Lung (tissue), 11 donors: ENCODE measurements at regions not wholly inside any gene's neighbourhood (a gene's known extent, or its start where the extent isn't known, plus 50 kb on each side); places are given as distances from the start of the nearest gene placed in this dataset.

ENCODE experiments used
- ATAC-seq: fragments of 200-7000 bp; cut with Tn5 transposase; one replicate; pipeline ENCODE4 v1.9.1; 2020; ENCODE audit warnings: moderate number of reproducible peaks; ENCODE audit not compliant: insufficient read depth, low FRiP score
- DNase-seq, 3 donors: peaks; one replicate each; pipeline ENCODE4 v3.0.0-alpha.2; 2013 to 2017
- H3K27ac ChIP-seq, 2 donors: one replicate each; pipeline ENCODE4 v1.5.1; 2013; ENCODE audit warnings: mild to moderate bottlenecking in 2 of 2, moderate library complexity in 2 of 2, control low read depth in 1 of 2, inconsistent platforms in 1 of 2, low read depth in 1 of 2, low read length in 1 of 2
- H3K27me3 ChIP-seq, 3 donors: one replicate each; pipeline ENCODE4 v1.5.1; 2013; ENCODE audit warnings: low read length in 2 of 3; ENCODE audit not compliant: control insufficient read depth in 3 of 3, insufficient read depth in 3 of 3
- H3K36me3 ChIP-seq, 4 donors: one replicate each; pipeline ENCODE4 v1.5.1; 2013; ENCODE audit warnings: low read length in 4 of 4, mild to moderate bottlenecking in 1 of 4, moderate library complexity in 1 of 4; ENCODE audit not compliant: control insufficient read depth in 4 of 4, insufficient read depth in 4 of 4
- H3K4me1 ChIP-seq, 5 donors: one replicate each; pipeline ENCODE4 v1.5.1; 2013; ENCODE audit warnings: low read length in 5 of 5, mild to moderate bottlenecking in 2 of 5, moderate library complexity in 1 of 5; ENCODE audit not compliant: control insufficient read depth in 5 of 5, insufficient read depth in 5 of 5
- H3K4me3 ChIP-seq: one replicate; pipeline ENCODE4 v1.5.1; 2013; ENCODE audit warnings: mild to moderate bottlenecking, control low read depth, moderate library complexity
- H3K9ac ChIP-seq, 2 donors: one replicate each; pipeline ENCODE4 v1.5.1; 2013; ENCODE audit warnings: low read length in 2 of 2, control low read depth in 1 of 2; ENCODE audit not compliant: insufficient read depth in 1 of 2
- H3K9me3 ChIP-seq, 4 donors: one replicate each; pipeline ENCODE4 v1.5.1; 2013; ENCODE audit warnings: low read length in 3 of 4, mild to moderate bottlenecking in 1 of 4, moderate library complexity in 1 of 4; ENCODE audit not compliant: control insufficient read depth in 4 of 4, insufficient read depth in 3 of 4
- CTCF ChIP-seq: IDR thresholded peaks from 2 replicates; pipeline ENCODE4 v1.5.1; 2012; ENCODE audit warnings: mild to moderate bottlenecking; ENCODE audit errors: control extremely low read depth, extremely low read depth
- WGBS, 2 donors: extraction: QIAGEN DNeasy Blood & Tissue Kit; methylation state at CpG; one replicate each; pipeline ENCODE4 v1.1.7; 2013; 5-methylcytosine and 5-hydroxymethylcytosine counted together
- donor health status: control.
- donor health status: control.
- donor health status: Bipolar disorder and iron deficiency.
- donor health status: healthy.
- donor health status: DM: yes; HTN: yes; CAD: no.

- Histone ChIP-seq H3K27ac (no peak overlapping the region), H3K36me3 (no peaks in the 10 kb centered on the region), H3K4me3 (no peak overlapping the region), H3K9ac (no peak overlapping the region), H3K4me1 (peaks cover 0 to 14% (median 4%) of the 10 kb centered on the region in 5 donors), H3K27me3 (no peaks in the 10 kb centered on the region), H3K9me3 (no peaks in the 10 kb centered on the region)
- no peak for TF ChIP-seq CTCF
- WGBS, 2 donors = 91 to 96% methylated on average over 4 of the region's 4 CpGs
- ATAC-seq (no peak), DNase-seq (no peak)
These were observed 268.8 kb downstream of the MREG start for GRCh38 chr2:215744514-215744913.

GRCh38 chr2:215743066-215743465 lies 270.3 kb downstream of the MREG start:
- Histone ChIP-seq H3K4me3 (no peak overlapping the region), H3K27ac (no peak overlapping the region), H3K36me3 (no peaks in the 10 kb centered on the region), H3K4me1 (peaks cover 0 to 4% (median 0%) of the 10 kb centered on the region in 5 donors), H3K27me3 (no peaks in the 10 kb centered on the region), H3K9ac (no peak overlapping the region), H3K9me3 (peaks cover 0 to 5% (median 2%) of the 10 kb centered on the region in 4 donors)
- ATAC-seq (no peak), DNase-seq (no peak)
- TF ChIP-seq CTCF = no peak

- TF ChIP-seq CTCF = no peak
- Histone ChIP-seq H3K4me3 (no peak overlapping the region), H3K27ac (no peak overlapping the region), H3K4me1 (peaks cover 0 to 7% (median 4%) of the 10 kb centered on the region in 5 donors), H3K36me3 (no peaks in the 10 kb centered on the region), H3K9me3 (peaks cover 0 to 6% (median 2%) of the 10 kb centered on the region in 4 donors), H3K9ac (no peak overlapping the region), H3K27me3 (no peaks in the 10 kb centered on the region)
- DNase-seq (no peak), ATAC-seq (no peak)
- 88 to 97% methylated on average over 2 of the region's 2 CpGs for WGBS, 2 donors
These were observed 271.3 kb downstream of the MREG start for GRCh38 chr2:215742021-215742420.

GRCh38 chr2:215740071-215740470 lies 273.3 kb downstream of the MREG start:
- DNase-seq = no peak
- no peak for TF ChIP-seq CTCF

More at GRCh38 chr2:215740071-215740470, 273.3 kb downstream of the MREG start:
- no peak for ATAC-seq
- H3K27ac ChIP-seq = no peak overlapping the region
- H3K27me3 ChIP-seq = no peaks in the 10 kb centered on the region
- H3K4me3 ChIP-seq = no peak overlapping the region
- peaks cover 0 to 12% (median 0%) of the 10 kb centered on the region in 5 donors for H3K4me1 ChIP-seq
- peaks cover 0 to 6% (median 2%) of the 10 kb centered on the region in 4 donors for H3K9me3 ChIP-seq
- no peak overlapping the region for H3K9ac ChIP-seq
- WGBS, 2 donors = 69 to 79% methylated on average over 6 of the region's 6 CpGs
- H3K36me3 ChIP-seq = no peaks in the 10 kb centered on the region
